Central memory CD8-positive, alpha-beta T cell (primary cell): ENCODE measurements at regions not wholly inside any gene's neighbourhood (a gene's known extent, or its start where the extent isn't known, plus 50 kb on each side); places are given as distances from the start of the nearest gene placed in this dataset.

Experiments used
- ATAC-seq: fragments of 150-1000 bp; cut with Tn5 transposase; replicated peaks from 2 replicates; pipeline ENCODE4 v1.10.0; 2022; ENCODE audit warnings: mild to moderate bottlenecking, moderate FRiP score, moderate number of reproducible peaks; ENCODE audit not compliant: poor library complexity, severe bottlenecking; ENCODE audit errors: extremely low read depth
- DNase-seq, 2 donors: peaks; one replicate each; pipeline ENCODE4 v3.0.0; 2021; ENCODE audit warnings: low spot score in 2 of 2
- H3K27ac Mint-ChIP-seq: one replicate; pipeline ENCODE4 v1.8.0; 2022; ENCODE audit warnings: low read depth, mild to moderate bottlenecking, moderate library complexity, mixed read lengths
- H3K27me3 Mint-ChIP-seq: one replicate; pipeline ENCODE4 v1.8.0; 2022; ENCODE audit warnings: mixed read lengths
- H3K36me3 Mint-ChIP-seq: one replicate; pipeline ENCODE4 v1.8.0; 2022; ENCODE audit warnings: mild to moderate bottlenecking, moderate library complexity, mixed read lengths; ENCODE audit not compliant: insufficient read depth
- H3K4me1 Mint-ChIP-seq: one replicate; pipeline ENCODE4 v1.8.0; 2022; ENCODE audit warnings: mixed read lengths
- H3K4me3 Mint-ChIP-seq: one replicate; pipeline ENCODE4 v1.8.0; 2022; ENCODE audit warnings: mild to moderate bottlenecking, moderate library complexity, mixed read lengths
- H3K9me3 Mint-ChIP-seq: one replicate; pipeline ENCODE4 v1.8.0; 2022; ENCODE audit warnings: mixed read lengths

GRCh38 chr7:49407205-49407604 is 366.2 kb upstream of the VWC2 start:
- no peak for DNase-seq
- no peaks in the 10 kb centered on the region for H3K36me3 Mint-ChIP-seq
- no peaks in the 10 kb centered on the region for H3K27me3 Mint-ChIP-seq
- H3K4me3 Mint-ChIP-seq = no peak overlapping the region
- no peak overlapping the region for H3K27ac Mint-ChIP-seq
- ATAC-seq = no peak
- H3K4me1 Mint-ChIP-seq = no peaks in the 10 kb centered on the region
- peaks cover 23% of the 10 kb centered on the region for H3K9me3 Mint-ChIP-seq

GRCh38 chr7:49417034-49417433 is 356.4 kb upstream of the VWC2 start:
- DNase-seq (no peak), ATAC-seq (no peak)
- H3K4me3 Mint-ChIP-seq = no peak overlapping the region
- H3K27me3 Mint-ChIP-seq = no peaks in the 10 kb centered on the region
- no peaks in the 10 kb centered on the region for H3K36me3 Mint-ChIP-seq
- H3K27ac Mint-ChIP-seq = no peak overlapping the region
- H3K4me1 Mint-ChIP-seq = no peaks in the 10 kb centered on the region
- peaks cover 6% of the 10 kb centered on the region for H3K9me3 Mint-ChIP-seq

- Mint-ChIP-seq H3K36me3 (no peaks in the 10 kb centered on the region), H3K27me3 (no peaks in the 10 kb centered on the region), H3K4me1 (no peaks in the 10 kb centered on the region), H3K4me3 (no peak overlapping the region), H3K9me3 (peaks cover 14% of the 10 kb centered on the region), H3K27ac (no peak overlapping the region)
- no peak for ATAC-seq
- DNase-seq = no peak
Measured at GRCh38 chr7:49418963-49419362, 354.5 kb upstream of the VWC2 start.

GRCh38 chr7:49422564-49422963 is 350.9 kb upstream of the VWC2 start:
- Mint-ChIP-seq H3K27me3 (no peaks in the 10 kb centered on the region), H3K27ac (no peak overlapping the region), H3K36me3 (no peaks in the 10 kb centered on the region), H3K9me3 (peaks cover 20% of the 10 kb centered on the region), H3K4me1 (no peaks in the 10 kb centered on the region), H3K4me3 (no peak overlapping the region)
- ATAC-seq (no peak), DNase-seq (no peak)

- ATAC-seq = no peak
- Mint-ChIP-seq H3K27me3 (no peaks in the 10 kb centered on the region), H3K36me3 (no peaks in the 10 kb centered on the region), H3K9me3 (peaks cover 25% of the 10 kb centered on the region), H3K4me1 (no peaks in the 10 kb centered on the region), H3K27ac (no peak overlapping the region), H3K4me3 (no peak overlapping the region)
- no peak for DNase-seq
Measured at GRCh38 chr7:49424109-49424508, 349.3 kb upstream of the VWC2 start.

GRCh38 chr7:49425277-49425818 is 348.1 kb upstream of the VWC2 start:
- DNase-seq = no peak
- Mint-ChIP-seq H3K36me3 (no peaks in the 10 kb centered on the region), H3K4me3 (no peak overlapping the region), H3K9me3 (peaks cover 30% of the 10 kb centered on the region), H3K27ac (no peak overlapping the region), H3K4me1 (no peaks in the 10 kb centered on the region), H3K27me3 (no peaks in the 10 kb centered on the region)
- ATAC-seq = no peak

- Mint-ChIP-seq H3K4me3 (no peak overlapping the region), H3K9me3 (peaks cover 14% of the 10 kb centered on the region), H3K36me3 (no peaks in the 10 kb centered on the region), H3K27ac (no peak overlapping the region), H3K27me3 (no peaks in the 10 kb centered on the region), H3K4me1 (no peaks in the 10 kb centered on the region)
- DNase-seq (no peak), ATAC-seq (no peak)
Measured at GRCh38 chr7:49432254-49432653, 341.2 kb upstream of the VWC2 start.

- DNase-seq = no peak
- H3K36me3 Mint-ChIP-seq = no peaks in the 10 kb centered on the region
- H3K27ac Mint-ChIP-seq = no peak overlapping the region
- no peak overlapping the region for H3K4me3 Mint-ChIP-seq
- ATAC-seq = no peak
- no peaks in the 10 kb centered on the region for H3K4me1 Mint-ChIP-seq
- H3K9me3 Mint-ChIP-seq = peaks cover 12% of the 10 kb centered on the region
- no peaks in the 10 kb centered on the region for H3K27me3 Mint-ChIP-seq
Measured at GRCh38 chr7:49433794-49434193, 339.6 kb upstream of the VWC2 start.

GRCh38 chr7:49434846-49435245 is 338.6 kb upstream of the VWC2 start:
- no peak for DNase-seq
- no peaks in the 10 kb centered on the region for H3K4me1 Mint-ChIP-seq
- no peaks in the 10 kb centered on the region for H3K27me3 Mint-ChIP-seq
- H3K36me3 Mint-ChIP-seq = no peaks in the 10 kb centered on the region
- H3K9me3 Mint-ChIP-seq = peaks cover 5% of the 10 kb centered on the region
- no peak for ATAC-seq
- no peak overlapping the region for H3K4me3 Mint-ChIP-seq
- H3K27ac Mint-ChIP-seq = no peak overlapping the region

- ATAC-seq = no peak
- Mint-ChIP-seq H3K27me3 (no peaks in the 10 kb centered on the region), H3K36me3 (no peaks in the 10 kb centered on the region), H3K27ac (no peak overlapping the region), H3K4me1 (no peaks in the 10 kb centered on the region), H3K9me3 (peaks cover 5% of the 10 kb centered on the region), H3K4me3 (no peak overlapping the region)
- DNase-seq = no peak
Measured at GRCh38 chr7:49438281-49438680, 335.2 kb upstream of the VWC2 start.

GRCh38 chr7:49443515-49443914 is 329.9 kb upstream of the VWC2 start:
- no peak overlapping the region for H3K4me3 Mint-ChIP-seq
- no peaks in the 10 kb centered on the region for H3K27me3 Mint-ChIP-seq
- H3K4me1 Mint-ChIP-seq = no peaks in the 10 kb centered on the region
- ATAC-seq (no peak), DNase-seq (no peak)
- H3K9me3 Mint-ChIP-seq = no peaks in the 10 kb centered on the region
- H3K36me3 Mint-ChIP-seq = no peaks in the 10 kb centered on the region
- no peak overlapping the region for H3K27ac Mint-ChIP-seq

- DNase-seq (no peak), ATAC-seq (no peak)
- Mint-ChIP-seq H3K27ac (no peak overlapping the region), H3K27me3 (no peaks in the 10 kb centered on the region), H3K4me3 (no peak overlapping the region), H3K36me3 (no peaks in the 10 kb centered on the region), H3K4me1 (no peaks in the 10 kb centered on the region), H3K9me3 (peaks cover 19% of the 10 kb centered on the region)
Measured at GRCh38 chr7:49453486-49453885, 320.0 kb upstream of the VWC2 start.

- Mint-ChIP-seq H3K4me3 (no peak overlapping the region), H3K27ac (no peak overlapping the region), H3K27me3 (no peaks in the 10 kb centered on the region), H3K9me3 (peaks cover 27% of the 10 kb centered on the region), H3K36me3 (no peaks in the 10 kb centered on the region), H3K4me1 (no peaks in the 10 kb centered on the region)
- ATAC-seq = no peak
- no peak for DNase-seq
Measured at GRCh38 chr7:49479441-49479840, 294.0 kb upstream of the VWC2 start.
